HepG2 (cell line): ENCODE measurements at regions not wholly inside any gene's neighbourhood (a gene's known extent, or its start where the extent isn't known, plus 50 kb on each side); places are given as distances from the start of the nearest gene placed in this dataset.

ENCODE experiments used
- CHD4 ChIP-seq: fragments of 200-600 bp; sonication (generic); IDR thresholded peaks from 2 replicates; pipeline ENCODE4 v1.7.0; 2017; ENCODE audit warnings: mild to moderate bottlenecking, low read length, borderline replicate concordance
- EP300 ChIP-seq, 3 experiments: sonication (generic) in 1 of 3; formaldehyde crosslinking in 1 of 3; IDR thresholded peaks; 2 replicates each; pipeline versions ENCODE4 v1.5.1 to v1.6.1; 2011 to 2020; ENCODE audit warnings: low read depth in 2 of 3, low read length in 2 of 3, borderline replicate concordance in 1 of 3, improper control_type of control experiment in 1 of 3, mild to moderate bottlenecking in 1 of 3, missing genetic modification reagents in 1 of 3, moderate library complexity in 1 of 3
- EZH2 ChIP-seq: conservative IDR thresholded peaks from 2 replicates; pipeline ENCODE4 v1.6.1; 2012; ENCODE audit warnings: mild to moderate bottlenecking, low read depth, low read length, moderate library complexity
- KDM1A ChIP-seq: IDR thresholded peaks from 2 replicates; pipeline ENCODE4 v1.6.1; 2016; ENCODE audit warnings: missing compliant biosample characterization
- MAX ChIP-seq: IDR thresholded peaks from 2 replicates; pipeline ENCODE4 v1.6.1; 2012; ENCODE audit warnings: inconsistent platforms
- NR2F2 ChIP-seq: IDR thresholded peaks from 2 replicates; pipeline ENCODE4 v1.6.1; 2012; ENCODE audit warnings: low read depth, inconsistent platforms, borderline replicate concordance
- PCBP2 ChIP-seq: fragments of 200-400 bp; formaldehyde crosslinking; optimal IDR thresholded peaks from 2 replicates; pipeline ENCODE3; 2018; ENCODE audit warnings: low read length, low read depth; ENCODE audit not compliant: poor library complexity, severe bottlenecking
- POLR2AphosphoS5 ChIP-seq: IDR thresholded peaks from 2 replicates; pipeline ENCODE4 v1.6.1; 2012; ENCODE audit warnings: low read depth, low read length
- SP2 ChIP-seq: sonication (generic); formaldehyde crosslinking; IDR thresholded peaks from 2 replicates; pipeline ENCODE4 v1.5.1; 2020; ENCODE audit warnings: mild to moderate bottlenecking, missing genetic modification reagents
- ZBTB7A ChIP-seq: sonication (generic); formaldehyde crosslinking; IDR thresholded peaks from 2 replicates; pipeline ENCODE4 v1.8.0; 2022; ENCODE audit warnings: mild to moderate bottlenecking, missing genetic modification reagents
- TF ChIP-seq, protein P1 (sequence below): sonication (generic); formaldehyde crosslinking; IDR thresholded peaks from 2 replicates; pipeline ENCODE4 v1.5.0; 2020; ENCODE audit warnings: mild to moderate bottlenecking, missing genetic modification reagents, moderate library complexity

GRCh38 chr16:62156971-62157370 is 120.7 kb upstream of the CDH8 start:
- TF ChIP-seq PCBP2 (no peak), ZBTB7A (CRISPR knock-in tag) (no peak), KDM1A (CRISPR knock-in tag) (no peak), NR2F2 (no peak), MAX (no peak), EZH2 (no peak), SP2 (CRISPR knock-in tag) (no peak), EP300 (IDR thresholded peaks at IDR 0.05; ENCODE audit: low read depth in 2 of 2, low read length in 2 of 2) (no peak), EP300 (CRISPR knock-in tag; IDR thresholded peaks at IDR 0.05; ENCODE audit: borderline replicate concordance) (no peak), CHD4 (no peak), POLR2AphosphoS5 (no peak)
- TF ChIP-seq, protein P1, sequence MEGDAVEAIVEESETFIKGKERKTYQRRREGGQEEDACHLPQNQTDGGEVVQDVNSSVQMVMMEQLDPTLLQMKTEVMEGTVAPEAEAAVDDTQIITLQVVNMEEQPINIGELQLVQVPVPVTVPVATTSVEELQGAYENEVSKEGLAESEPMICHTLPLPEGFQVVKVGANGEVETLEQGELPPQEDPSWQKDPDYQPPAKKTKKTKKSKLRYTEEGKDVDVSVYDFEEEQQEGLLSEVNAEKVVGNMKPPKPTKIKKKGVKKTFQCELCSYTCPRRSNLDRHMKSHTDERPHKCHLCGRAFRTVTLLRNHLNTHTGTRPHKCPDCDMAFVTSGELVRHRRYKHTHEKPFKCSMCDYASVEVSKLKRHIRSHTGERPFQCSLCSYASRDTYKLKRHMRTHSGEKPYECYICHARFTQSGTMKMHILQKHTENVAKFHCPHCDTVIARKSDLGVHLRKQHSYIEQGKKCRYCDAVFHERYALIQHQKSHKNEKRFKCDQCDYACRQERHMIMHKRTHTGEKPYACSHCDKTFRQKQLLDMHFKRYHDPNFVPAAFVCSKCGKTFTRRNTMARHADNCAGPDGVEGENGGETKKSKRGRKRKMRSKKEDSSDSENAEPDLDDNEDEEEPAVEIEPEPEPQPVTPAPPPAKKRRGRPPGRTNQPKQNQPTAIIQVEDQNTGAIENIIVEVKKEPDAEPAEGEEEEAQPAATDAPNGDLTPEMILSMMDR (CRISPR knock-in tag) = no peak
